COLO829 (cell line): ENCODE measurements at regions not wholly inside any gene's neighbourhood (a gene's known extent, or its start where the extent isn't known, plus 50 kb on each side); places are given as distances from the start of the nearest gene placed in this dataset.
"Not testable (repeated sequence)": the region's sequence is repeated elsewhere in the genome, so short reads cannot be mapped to it uniquely, and the experiment has no call there.

Experiments
- DNase-seq: peaks from one replicate; pipeline ENCODE4 v3.0.0; 2012; ENCODE audit warnings: low spot score

GRCh38 chr14:105734241-105734640, 207.9 kb downstream of the TMEM121 start:
- not testable (repeated sequence) for DNase-seq

- not testable (repeated sequence) for DNase-seq
Observed at GRCh38 chr14:105736331-105736730, 209.9 kb downstream of the TMEM121 start.

GRCh38 chr14:105737504-105738246, 211.3 kb downstream of the TMEM121 start:
- DNase-seq = no peak

GRCh38 chr14:105738638-105739037, 212.3 kb downstream of the TMEM121 start:
- no peak for DNase-seq

- DNase-seq = no peak
Observed at GRCh38 chr14:105739331-105740102, 213.1 kb downstream of the TMEM121 start.

GRCh38 chr14:105740272-105740671, 213.9 kb downstream of the TMEM121 start:
- not testable (repeated sequence) for DNase-seq

GRCh38 chr14:105740961-105741360, 214.6 kb downstream of the TMEM121 start:
- DNase-seq = not testable (repeated sequence)

GRCh38 chr14:105741707-105742530, 215.5 kb downstream of the TMEM121 start:
- not testable (repeated sequence) for DNase-seq

- DNase-seq = no peak
Observed at GRCh38 chr14:105742531-105742848, 216.1 kb downstream of the TMEM121 start.

GRCh38 chr14:105742904-105743701, 216.7 kb downstream of the TMEM121 start:
- not testable (repeated sequence) for DNase-seq

- not testable (repeated sequence) for DNase-seq
Observed at GRCh38 chr14:105744213-105744787, 217.9 kb downstream of the TMEM121 start.

GRCh38 chr14:105745433-105746123, 219.2 kb downstream of the TMEM121 start:
- no peak for DNase-seq

- no peak for DNase-seq
Observed at GRCh38 chr14:105746124-105746514, 219.7 kb downstream of the TMEM121 start.

GRCh38 chr14:105746800-105747502, 220.6 kb downstream of the TMEM121 start:
- DNase-seq = not testable (repeated sequence)

GRCh38 chr14:105747503-105748203, 221.3 kb downstream of the TMEM121 start:
- DNase-seq = not testable (repeated sequence)

GRCh38 chr14:105748204-105748578, 221.8 kb downstream of the TMEM121 start:
- DNase-seq = no peak

GRCh38 chr14:105748710-105749109, 222.3 kb downstream of the TMEM121 start:
- not testable (repeated sequence) for DNase-seq

- DNase-seq = not testable (repeated sequence)
Observed at GRCh38 chr14:105749870-105750541, 223.6 kb downstream of the TMEM121 start.

- DNase-seq = not testable (repeated sequence)
Observed at GRCh38 chr14:105751291-105751751, 224.9 kb downstream of the TMEM121 start.
